ENCODE measurements at regions not wholly inside any gene's neighbourhood (a gene's known extent, or its start where the extent isn't known, plus 50 kb on each side); places are given as distances from the start of the nearest gene placed in this dataset.
"Not testable (repeated sequence)": the region's sequence is repeated elsewhere in the genome, so short reads cannot be mapped to it uniquely, and the experiment has no call there.

GRCh38 chr14:96711559-96712267 lies 85.5 kb upstream of the VRK1 start:
- FAIRE-seq: no peak

GRCh38 chr14:96713426-96713825 lies 83.8 kb upstream of the VRK1 start:
- Histone ChIP-seq H3K27me3 (ENCODE audit: control insufficient read depth, extremely low read depth, insufficient read depth, low read length) (no peaks in the 10 kb centered on the region), H3K9me1 (ENCODE audit: control insufficient read depth, extremely low read depth, insufficient read depth, low read length) (no peaks in the 10 kb centered on the region), H3K9ac (ENCODE audit: control insufficient read depth, extremely low read depth, insufficient read depth, low read length) (no peak overlapping the region), H2AFZ (ENCODE audit: control insufficient read depth, low read length) (no peak overlapping the region), H3K36me3 (ENCODE audit: control insufficient read depth in 2 of 2, extremely low read depth in 1 of 2, insufficient read depth in 2 of 2, low read length in 2 of 2) (no peaks in the 10 kb centered on the region), H3K9me3 (ENCODE audit: control insufficient read depth, low read depth, low read length) (no peaks in the 10 kb centered on the region), H4K20me1 (ENCODE audit: control insufficient read depth, extremely low read depth, insufficient read depth, low read length) (no peaks in the 10 kb centered on the region), H3K27ac (ENCODE audit: control insufficient read depth, insufficient read depth, low read length) (no peak overlapping the region), H3K4me2 (ENCODE audit: control insufficient read depth, extremely low read depth, insufficient read depth, low read depth, low read length) (no peak overlapping the region), H3K4me3 (ENCODE audit: control insufficient read depth in 2 of 3, extremely low read depth in 1 of 3, insufficient read depth in 2 of 3, low read depth in 1 of 3, low read length in 3 of 3) (no peak overlapping the region), H3K79me2 (ENCODE audit: control insufficient read depth, insufficient read depth, low read length) (no peaks in the 10 kb centered on the region), H3K4me1 (ENCODE audit: control insufficient read depth, extremely low read depth, insufficient read depth, low read length) (no peaks in the 10 kb centered on the region)
- DNase-seq (ENCODE audit: low read depth, low spot score) (no peak), FAIRE-seq (no peak)
- dilution Hi-C loops (cut with MboI; ENCODE audit: extremely low pct_ligation_motif_present, low sequenced_read_pairs): no loop called here
- TF ChIP-seq EZH2 (IDR thresholded peaks at IDR 0.05; ENCODE audit: low read length) (no peak), CTCF (optimal IDR thresholded peaks at IDR 0.05 in 1 of 3, IDR thresholded peaks at IDR 0.05 in 1 of 3, conservative IDR thresholded peaks at IDR 0.05 in 1 of 3; ENCODE audit: extremely low read depth in 1 of 3, insufficient read depth in 2 of 3, low read length in 3 of 3) (no peak)

More at GRCh38 chr14:96711559-96712267, 85.5 kb upstream of the VRK1 start:
- TF ChIP-seq CTCF (optimal IDR thresholded peaks at IDR 0.05 in 1 of 3, IDR thresholded peaks at IDR 0.05 in 1 of 3, conservative IDR thresholded peaks at IDR 0.05 in 1 of 3; ENCODE audit: extremely low read depth in 1 of 3, insufficient read depth in 2 of 3, low read length in 3 of 3): no peak
- no peak for TF ChIP-seq EZH2 (IDR thresholded peaks at IDR 0.05; ENCODE audit: low read length)
- Histone ChIP-seq H3K9me1 (ENCODE audit: control insufficient read depth, extremely low read depth, insufficient read depth, low read length) (no peaks in the 10 kb centered on the region), H4K20me1 (ENCODE audit: control insufficient read depth, extremely low read depth, insufficient read depth, low read length) (no peaks in the 10 kb centered on the region), H3K27ac (ENCODE audit: control insufficient read depth, insufficient read depth, low read length) (no peak overlapping the region), H2AFZ (ENCODE audit: control insufficient read depth, low read length) (no peak overlapping the region), H3K9ac (ENCODE audit: control insufficient read depth, extremely low read depth, insufficient read depth, low read length) (no peak overlapping the region), H3K4me2 (ENCODE audit: control insufficient read depth, extremely low read depth, insufficient read depth, low read depth, low read length) (no peak overlapping the region), H3K27me3 (ENCODE audit: control insufficient read depth, extremely low read depth, insufficient read depth, low read length) (no peaks in the 10 kb centered on the region), H3K4me1 (ENCODE audit: control insufficient read depth, extremely low read depth, insufficient read depth, low read length) (no peaks in the 10 kb centered on the region), H3K4me3 (ENCODE audit: control insufficient read depth in 2 of 3, extremely low read depth in 1 of 3, insufficient read depth in 2 of 3, low read depth in 1 of 3, low read length in 3 of 3) (no peak overlapping the region), H3K9me3 (ENCODE audit: control insufficient read depth, low read depth, low read length) (no peaks in the 10 kb centered on the region), H3K36me3 (ENCODE audit: control insufficient read depth in 2 of 2, extremely low read depth in 1 of 2, insufficient read depth in 2 of 2, low read length in 2 of 2) (no peaks in the 10 kb centered on the region), H3K79me2 (ENCODE audit: control insufficient read depth, insufficient read depth, low read length) (no peaks in the 10 kb centered on the region)
- no peak for DNase-seq (ENCODE audit: low read depth, low spot score)
- dilution Hi-C loops (cut with MboI; ENCODE audit: extremely low pct_ligation_motif_present, low sequenced_read_pairs): no loop called here

GRCh38 chr14:96714537-96714936 lies 82.6 kb upstream of the VRK1 start:
- H2AFZ ChIP-seq (ENCODE audit: control insufficient read depth, low read length); H3K9me3 ChIP-seq (ENCODE audit: control insufficient read depth, low read depth, low read length); H3K4me3 ChIP-seq (ENCODE audit: control insufficient read depth in 2 of 3, extremely low read depth in 1 of 3, insufficient read depth in 2 of 3, low read depth in 1 of 3, low read length in 3 of 3); H3K79me2 ChIP-seq (ENCODE audit: control insufficient read depth, insufficient read depth, low read length); H3K9ac ChIP-seq (ENCODE audit: control insufficient read depth, extremely low read depth, insufficient read depth, low read length); H3K27me3 ChIP-seq (ENCODE audit: control insufficient read depth, extremely low read depth, insufficient read depth, low read length); H4K20me1 ChIP-seq (ENCODE audit: control insufficient read depth, extremely low read depth, insufficient read depth, low read length); H3K27ac ChIP-seq (ENCODE audit: control insufficient read depth, insufficient read depth, low read length); DNase-seq (ENCODE audit: low read depth, low spot score); dilution Hi-C loops (cut with MboI; ENCODE audit: extremely low pct_ligation_motif_present, low sequenced_read_pairs); H3K4me2 ChIP-seq (ENCODE audit: control insufficient read depth, extremely low read depth, insufficient read depth, low read depth, low read length); H3K9me1 ChIP-seq (ENCODE audit: control insufficient read depth, extremely low read depth, insufficient read depth, low read length); H3K4me1 ChIP-seq (ENCODE audit: control insufficient read depth, extremely low read depth, insufficient read depth, low read length); H3K36me3 ChIP-seq (ENCODE audit: control insufficient read depth in 2 of 2, extremely low read depth in 1 of 2, insufficient read depth in 2 of 2, low read length in 2 of 2); FAIRE-seq: not testable (repeated sequence)

Measured in keratinocyte (primary cell).